ENCODE measurements at regions not wholly inside any gene's neighbourhood (a gene's known extent, or its start where the extent isn't known, plus 50 kb on each side); places are given as distances from the start of the nearest gene placed in this dataset.

- Histone ChIP-seq H2AFZ (ENCODE audit: control insufficient read depth, low read depth, low read length) (no peak overlapping the region), H3K4me2 (ENCODE audit: control insufficient read depth, insufficient read depth) (no peak overlapping the region), H3K4me1 (ENCODE audit: control insufficient read depth, insufficient read depth, low read length) (no peaks in the 10 kb centered on the region), H3K27ac (ENCODE audit: control insufficient read depth, insufficient read depth) (no peak overlapping the region), H3K79me2 (ENCODE audit: control insufficient read depth, insufficient read depth, low read length) (no peaks in the 10 kb centered on the region), H3K36me3 (ENCODE audit: control insufficient read depth in 2 of 2, insufficient read depth in 2 of 2, low read length in 1 of 2) (no peaks in the 10 kb centered on the region), H3K9ac (ENCODE audit: control insufficient read depth, insufficient read depth, low read length) (no peak overlapping the region), H3K27me3 (replicated peaks in 1 of 2; ENCODE audit: control insufficient read depth in 2 of 2, insufficient read depth in 2 of 2, low read length in 1 of 2) (no peaks in the 10 kb centered on the region), H4K20me1 (ENCODE audit: control insufficient read depth, insufficient read depth) (no peaks in the 10 kb centered on the region), H3K9me3 (replicated peaks; ENCODE audit: control insufficient read depth, insufficient read depth, low read length) (no peaks in the 10 kb centered on the region), H3K4me3 (no peak overlapping the region)
- in situ Hi-C loops (cut with MboI) (no loop called here), intact Hi-C loops (cut with micrococcal nuclease; ENCODE audit: unreplicated experiment) (no loop called here)
- no peak for ATAC-seq
- no peak for DNase-seq (ENCODE audit: low read depth, low spot score)
- WGBS (ENCODE audit: insufficient coverage, insufficient replicate concordance, low lambda C conversion rate, missing lambda C conversion rate), result 7% methylated on average over 4 of the region's 4 CpGs
- CTCF ChIA-PET, result no interaction called here
- TF ChIP-seq PAX8 (IDR thresholded peaks at IDR 0.05), result no peak
- no peak for TF ChIP-seq RUNX3 (IDR thresholded peaks at IDR 0.05; ENCODE audit: low read length)
- no TSS peak for BruUV-seq (replicated peaks)
- POLR2A ChIA-PET, result no interaction called here
- SMC1A ChIA-PET (ENCODE audit: uncharacterized antibody, unreplicated experiment), result interaction anchor here (0.6 kb wide), 1 partner anchor 389 kb away, joined by 4 read pairs; no protein-coding TSS in a partner anchor
- RAD21 ChIA-PET (ENCODE audit: unreplicated experiment), result no interaction called here
- FAIRE-seq, result no peak
These were observed 142.4 kb upstream of the GLRA2 start for GRCh38 chrX:14386981-14387380.

GRCh38 chrX:14380044-14380443 is 149.3 kb upstream of the GLRA2 start:
- TF ChIP-seq ATF7 (IDR thresholded peaks at IDR 0.05; ENCODE audit: low read depth) (0 out of 2 replicates have a peak, but pooled peaks have one; percentile 9), NR2F1 (conservative IDR thresholded peaks at IDR 0.05) (no peak)
- BruUV-seq (replicated peaks), result no TSS peak
- H3K4me3 ChIP-seq, result no peak overlapping the region
- no peak for DNase-seq (ENCODE audit: low read depth, low spot score)
- in situ Hi-C loops (cut with MboI), result no loop called here
- no peak overlapping the region for H3K27ac ChIP-seq (ENCODE audit: control insufficient read depth, insufficient read depth)
- H3K36me3 ChIP-seq (ENCODE audit: control insufficient read depth in 2 of 2, insufficient read depth in 2 of 2, low read length in 1 of 2), result no peaks in the 10 kb centered on the region
- ChIA-PET RAD21 (ENCODE audit: unreplicated experiment) (no interaction called here), CTCF (no interaction called here), SMC1A (ENCODE audit: uncharacterized antibody, unreplicated experiment) (no interaction called here), POLR2A (no interaction called here)
- H3K9me3 ChIP-seq (replicated peaks; ENCODE audit: control insufficient read depth, insufficient read depth, low read length), result no peaks in the 10 kb centered on the region
- FAIRE-seq, result no peak
- no peak for ATAC-seq
- H3K9ac ChIP-seq (ENCODE audit: control insufficient read depth, insufficient read depth, low read length), result no peak overlapping the region
- no peak overlapping the region for H3K4me2 ChIP-seq (ENCODE audit: control insufficient read depth, insufficient read depth)
- intact Hi-C loops (cut with micrococcal nuclease; ENCODE audit: unreplicated experiment), result no loop called here
- no peaks in the 10 kb centered on the region for H3K79me2 ChIP-seq (ENCODE audit: control insufficient read depth, insufficient read depth, low read length)
- no peak overlapping the region for H2AFZ ChIP-seq (ENCODE audit: control insufficient read depth, low read depth, low read length)
- H3K27me3 ChIP-seq (replicated peaks in 1 of 2; ENCODE audit: control insufficient read depth in 2 of 2, insufficient read depth in 2 of 2, low read length in 1 of 2), result no peaks in the 10 kb centered on the region
- H3K4me1 ChIP-seq (ENCODE audit: control insufficient read depth, insufficient read depth, low read length), result no peaks in the 10 kb centered on the region
- H4K20me1 ChIP-seq (ENCODE audit: control insufficient read depth, insufficient read depth), result no peaks in the 10 kb centered on the region

Measured in GM12878 (cell line).